Stimulated activated naive CD8-positive, alpha-beta T cell treated with anti-CD3 and anti-CD28 coated beads, Interleukin-15, Interleukin-2, amounts not matched to agents 100 U/mL and 50 U/mL, for 24 hours (primary cell): ENCODE measurements at regions not wholly inside any gene's neighbourhood (a gene's known extent, or its start where the extent isn't known, plus 50 kb on each side); places are given as distances from the start of the nearest gene placed in this dataset.
"Not testable (repeated sequence)": the region's sequence is repeated elsewhere in the genome, so short reads cannot be mapped to it uniquely, and the experiment has no call there.

ENCODE experiments used
- ATAC-seq: fragments of 150-1000 bp; cut with Tn5 transposase; one replicate; pipeline ENCODE4 v1.10.0; 2021
- DNase-seq: peaks from one replicate; pipeline ENCODE4 v3.0.0; 2021

- no peak for DNase-seq
- no peak for ATAC-seq
Observed at GRCh38 chr7:54255242-54255641, 286.9 kb upstream of the VSTM2A start.

GRCh38 chr7:54259185-54259584, 283.0 kb upstream of the VSTM2A start:
- DNase-seq (no peak), ATAC-seq (no peak)

GRCh38 chr7:54260941-54261371, 281.2 kb upstream of the VSTM2A start:
- DNase-seq: no peak
- ATAC-seq: no peak

- no peak for ATAC-seq
- no peak for DNase-seq
Observed at GRCh38 chr7:54278847-54279246, 263.3 kb upstream of the VSTM2A start.

GRCh38 chr7:54292171-54292925, 249.8 kb upstream of the VSTM2A start:
- ATAC-seq (no peak), DNase-seq (no peak)

- DNase-seq: no peak
- no peak for ATAC-seq
Observed at GRCh38 chr7:54299426-54299825, 242.7 kb upstream of the VSTM2A start.

GRCh38 chr7:54315955-54316354, 226.2 kb upstream of the VSTM2A start:
- ATAC-seq, DNase-seq: not testable (repeated sequence)

GRCh38 chr7:54326592-54327167, 215.5 kb upstream of the VSTM2A start:
- ATAC-seq (no peak), DNase-seq (no peak)

GRCh38 chr7:54330216-54330800, 211.9 kb upstream of the VSTM2A start:
- DNase-seq: no peak
- ATAC-seq: no peak

GRCh38 chr7:54331311-54331710, 210.9 kb upstream of the VSTM2A start:
- ATAC-seq (no peak), DNase-seq (no peak)

- no peak for DNase-seq
- no peak for ATAC-seq
Observed at GRCh38 chr7:54332301-54332700, 209.9 kb upstream of the VSTM2A start.

- DNase-seq (no peak), ATAC-seq (no peak)
Observed at GRCh38 chr7:54333952-54334351, 208.2 kb upstream of the VSTM2A start.

- DNase-seq (no peak), ATAC-seq (no peak)
Observed at GRCh38 chr7:54336800-54337199, 205.4 kb upstream of the VSTM2A start.

GRCh38 chr7:54337466-54337865, 204.7 kb upstream of the VSTM2A start:
- DNase-seq (no peak), ATAC-seq (no peak)

GRCh38 chr7:54338319-54338718, 203.9 kb upstream of the VSTM2A start:
- DNase-seq (no peak), ATAC-seq (no peak)

- ATAC-seq: no peak
- no peak for DNase-seq
Observed at GRCh38 chr7:54339073-54339472, 203.1 kb upstream of the VSTM2A start.

- ATAC-seq: no peak
- no peak for DNase-seq
Observed at GRCh38 chr7:54342458-54342857, 199.7 kb upstream of the VSTM2A start.

- ATAC-seq (no peak), DNase-seq (no peak)
Observed at GRCh38 chr7:54343511-54343910, 198.7 kb upstream of the VSTM2A start.

- ATAC-seq (no peak), DNase-seq (no peak)
Observed at GRCh38 chr7:54345746-54346145, 196.4 kb upstream of the VSTM2A start.

- no peak for ATAC-seq
- DNase-seq: no peak
Observed at GRCh38 chr7:54349229-54349628, 192.9 kb upstream of the VSTM2A start.

GRCh38 chr7:54354436-54354835, 187.7 kb upstream of the VSTM2A start:
- no peak for DNase-seq
- no peak for ATAC-seq

GRCh38 chr7:54355842-54356241, 186.3 kb upstream of the VSTM2A start:
- ATAC-seq (no peak), DNase-seq (no peak)

GRCh38 chr7:54360075-54360840, 181.9 kb upstream of the VSTM2A start:
- no peak for DNase-seq
- no peak for ATAC-seq
